CD1c-positive myeloid dendritic cell (primary cell): ENCODE measurements at regions not wholly inside any gene's neighbourhood (a gene's known extent, or its start where the extent isn't known, plus 50 kb on each side); places are given as distances from the start of the nearest gene placed in this dataset.

Experiments used
- DNase-seq: peaks from one replicate; pipeline ENCODE4 v3.0.0-alpha.2; 2016; ENCODE audit errors: extremely low spot score

DNA sequence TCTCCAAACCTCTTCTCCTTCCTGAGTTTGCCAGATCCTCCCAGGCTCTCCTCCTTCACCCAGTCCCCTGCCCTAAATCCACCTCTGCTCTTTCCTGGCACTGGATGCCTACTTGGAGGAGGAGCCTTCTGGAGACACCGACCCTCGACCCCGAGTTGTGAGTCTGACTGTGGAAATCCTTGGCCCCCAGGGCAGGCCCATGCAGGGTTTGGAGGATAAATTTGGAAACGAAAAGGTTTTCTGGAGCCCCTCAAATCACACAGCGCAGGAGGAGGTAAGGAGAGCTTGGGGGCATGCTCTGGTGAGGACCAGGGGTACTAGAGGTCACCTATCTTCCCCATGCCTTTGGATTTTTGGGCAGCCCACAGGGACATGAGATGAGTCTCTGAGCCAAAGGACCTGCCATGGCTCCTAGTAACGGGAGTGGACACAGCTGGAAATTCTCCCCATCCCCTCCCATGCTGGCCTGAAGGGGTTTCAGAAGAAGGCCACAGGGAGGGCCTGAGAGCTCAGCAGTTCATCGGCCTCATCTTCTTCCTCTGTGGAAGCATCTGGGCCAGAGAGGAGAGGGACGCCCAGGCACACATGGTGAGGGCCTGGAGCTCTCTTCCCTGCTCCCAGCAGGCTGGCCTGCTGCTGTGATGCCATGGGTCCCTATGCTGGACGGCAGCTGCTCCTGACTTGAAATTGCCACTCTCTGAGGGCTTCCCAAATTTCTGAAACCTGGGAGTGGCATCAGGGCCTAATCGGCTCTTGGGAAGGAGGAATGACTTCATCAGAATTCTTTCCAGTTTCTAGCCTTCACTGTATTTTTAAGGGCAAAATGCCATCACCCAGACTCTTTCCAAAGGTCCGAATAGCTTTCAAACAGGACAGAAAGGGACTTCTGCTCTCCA lies 68.6 kb upstream of the ITGA11 start:
- DNase-seq, result no peak

DNA sequence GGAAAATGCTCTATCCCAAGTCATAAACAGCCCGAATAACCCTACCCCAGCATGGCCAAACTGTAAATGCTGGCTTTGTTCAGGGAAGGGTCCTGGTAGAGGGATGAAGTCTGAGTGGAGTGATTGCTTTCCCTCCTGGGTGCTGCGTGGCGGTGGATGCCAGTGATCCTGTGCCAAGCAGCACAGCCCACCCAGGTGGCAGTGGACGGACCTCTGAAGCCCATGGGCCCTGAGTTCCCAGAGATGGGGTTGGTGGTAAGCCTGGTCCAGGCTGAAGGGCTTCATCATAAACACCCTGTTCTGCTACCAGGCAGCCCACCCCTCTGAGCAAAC lies 69.3 kb upstream of the ITGA11 start:
- no peak for DNase-seq

DNA sequence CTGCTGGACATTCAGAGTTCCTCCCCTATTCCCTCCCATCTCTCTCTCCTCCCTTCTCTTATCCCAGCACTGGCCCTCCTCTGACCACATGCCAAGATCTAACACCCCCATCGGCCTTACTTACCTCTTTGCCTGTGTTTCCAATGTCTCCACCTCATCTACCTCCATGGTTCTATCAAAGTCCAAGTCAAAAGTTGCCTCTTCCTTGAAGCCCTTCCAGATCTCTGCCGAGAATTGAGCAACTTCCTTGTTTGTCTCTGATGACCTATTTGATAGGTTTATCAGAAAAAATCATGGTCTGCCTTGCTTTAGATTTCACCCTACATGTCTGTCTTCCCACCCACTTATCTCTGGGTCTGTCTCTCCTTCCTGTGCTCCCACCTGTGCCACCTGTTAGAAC lies 69.7 kb upstream of the ITGA11 start:
- DNase-seq, result no peak

DNA sequence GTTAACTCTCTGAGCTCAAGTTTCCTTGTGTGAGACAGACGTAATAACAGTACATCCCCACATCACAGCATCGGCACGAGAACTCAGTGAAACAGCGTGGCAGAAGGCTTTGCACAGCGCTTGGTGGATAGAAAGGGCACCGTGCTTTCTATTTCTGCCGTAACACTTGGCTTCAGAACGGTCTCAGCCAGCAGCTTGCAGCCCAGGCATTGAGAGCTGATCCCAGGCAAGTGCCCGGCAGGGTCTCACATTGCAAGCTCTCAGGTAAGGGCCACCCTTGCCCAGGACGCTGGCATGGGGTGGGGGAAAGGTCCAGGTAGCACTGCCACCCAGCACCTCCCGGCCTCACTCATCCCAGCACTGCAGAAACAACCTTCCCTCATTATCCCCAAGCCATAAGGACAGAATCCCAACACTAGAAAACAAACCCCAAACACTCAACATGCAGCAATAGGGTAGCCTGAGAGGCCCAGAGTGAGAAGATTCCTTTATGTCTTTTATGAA lies 70.5 kb upstream of the ITGA11 start:
- DNase-seq, result no peak

DNA sequence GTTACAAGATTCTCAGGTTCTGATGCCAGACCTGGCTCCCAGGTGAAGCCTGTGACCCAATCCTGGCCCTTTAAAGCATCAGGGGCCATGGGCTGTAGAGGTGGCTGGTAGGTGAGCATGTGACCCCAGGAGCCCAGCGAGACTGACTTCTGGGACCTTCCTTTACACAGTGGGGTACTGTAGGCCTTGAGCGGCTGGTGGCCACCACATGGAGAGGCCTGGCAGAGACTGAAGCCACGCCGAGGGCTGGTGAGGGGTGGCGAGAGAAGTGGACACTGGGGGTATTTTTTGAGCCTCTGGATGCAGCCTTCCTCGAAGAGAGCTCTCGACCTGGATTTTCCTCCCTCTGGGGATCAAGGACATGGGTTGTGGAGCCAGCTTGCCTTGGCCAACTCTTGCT lies 71.2 kb upstream of the ITGA11 start:
- DNase-seq, result no peak

DNA sequence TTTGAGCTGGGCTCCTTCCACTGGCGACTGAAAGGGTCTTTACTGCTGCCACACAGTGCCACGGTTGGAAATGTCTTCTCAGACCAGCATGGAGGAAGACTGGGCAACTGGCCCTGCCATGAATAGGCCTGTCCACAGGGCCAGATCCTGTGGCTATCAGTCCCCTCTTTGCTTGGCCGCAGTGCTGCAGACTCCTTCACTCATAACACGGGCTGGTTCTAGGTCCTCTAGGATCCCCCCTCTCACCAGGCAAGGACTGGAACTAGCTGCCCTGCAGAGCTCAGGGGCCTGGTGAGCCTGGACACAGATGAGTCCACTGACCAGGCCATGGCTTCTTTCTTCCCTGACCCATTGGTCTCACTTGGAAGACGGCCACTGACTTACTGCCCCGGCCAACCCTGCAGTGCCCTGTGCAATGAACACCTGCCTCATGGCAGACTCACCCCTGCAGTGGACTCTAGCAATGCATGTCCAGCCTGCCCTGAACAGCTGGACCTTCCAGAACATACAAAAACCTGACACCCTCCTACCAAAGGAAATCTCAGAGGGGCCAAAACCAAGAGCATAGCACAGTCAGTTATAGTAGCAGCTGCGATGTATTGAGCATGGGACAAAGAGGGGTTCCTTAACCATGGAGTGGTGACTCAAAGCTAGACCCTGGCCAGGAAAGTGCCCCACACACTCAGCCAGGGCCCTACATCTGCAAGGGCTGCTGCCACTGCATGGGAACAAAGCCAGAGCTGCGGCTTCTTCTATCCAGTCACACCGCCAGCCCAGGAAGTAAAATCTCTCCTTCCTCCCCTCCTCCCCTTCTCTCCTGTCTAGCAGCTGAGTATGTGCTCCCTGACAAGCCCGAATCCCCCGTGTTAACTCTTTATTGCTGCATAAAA lies 72.1 kb upstream of the ITGA11 start:
- DNase-seq, result no peak

DNA sequence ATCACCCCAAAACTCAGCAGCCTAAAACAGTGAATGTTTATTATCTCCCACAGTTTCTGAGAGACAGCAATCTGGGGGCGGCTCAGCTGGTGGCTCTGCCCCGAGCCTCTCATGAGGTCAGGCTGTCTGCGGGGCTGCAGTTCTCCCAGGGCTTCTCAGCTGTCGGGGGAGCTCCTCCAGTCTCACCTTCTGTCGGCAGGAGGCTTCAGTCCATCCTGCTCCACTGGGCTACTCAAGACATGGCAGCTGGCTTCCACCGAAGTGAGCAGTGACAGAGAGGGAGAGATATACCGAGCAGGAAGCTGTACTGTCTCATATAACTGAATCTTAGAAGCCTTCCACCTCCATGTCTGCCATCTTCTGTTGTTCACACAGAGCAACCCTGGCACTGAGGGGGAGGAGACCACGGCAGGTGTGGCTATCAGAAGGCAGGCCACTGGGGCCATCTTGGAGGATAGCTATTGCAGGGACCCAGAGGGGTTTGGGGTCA lies 72.8 kb upstream of the ITGA11 start:
- DNase-seq, result no peak

DNA sequence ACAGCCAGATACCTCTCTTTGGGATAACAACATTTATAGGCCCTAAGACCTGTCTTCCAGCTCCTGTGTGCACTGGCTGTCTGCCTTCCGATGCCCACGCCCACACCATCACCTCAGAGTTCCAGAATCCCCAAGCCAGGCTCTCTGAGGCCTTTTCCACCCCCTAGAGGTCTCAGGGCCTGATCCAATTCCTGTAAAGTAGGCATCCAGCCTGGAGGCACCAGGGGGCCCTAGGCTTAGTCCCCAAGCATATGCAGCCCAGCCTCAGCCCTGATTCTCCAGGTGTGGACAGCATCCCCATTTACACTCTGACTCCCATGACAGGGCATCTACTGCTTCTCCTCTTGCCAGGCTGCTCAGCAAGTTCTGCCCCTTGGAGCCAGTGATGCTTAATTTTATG lies 72.7 kb upstream of the CORO2B start:
- DNase-seq, result no peak

DNA sequence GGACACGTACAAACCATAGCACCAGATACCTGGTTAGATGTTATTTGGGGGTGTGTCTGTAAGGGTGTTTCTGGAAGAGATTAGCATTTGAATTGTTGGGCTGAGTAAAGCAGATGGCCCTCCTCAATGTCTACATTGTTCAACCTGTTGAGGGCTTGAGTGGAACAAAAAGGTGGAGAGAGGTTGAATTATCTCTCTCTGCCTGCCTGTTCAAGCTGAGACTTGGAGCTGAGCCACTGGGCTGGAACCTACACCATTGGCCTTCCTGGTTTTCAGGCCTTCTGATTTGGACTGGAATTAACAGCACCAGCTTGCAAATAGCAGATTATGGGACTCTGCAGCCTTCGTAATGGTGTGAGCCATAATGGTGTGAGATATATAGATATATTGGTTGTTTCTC lies 71.3 kb upstream of the CORO2B start:
- no peak for DNase-seq

DNA sequence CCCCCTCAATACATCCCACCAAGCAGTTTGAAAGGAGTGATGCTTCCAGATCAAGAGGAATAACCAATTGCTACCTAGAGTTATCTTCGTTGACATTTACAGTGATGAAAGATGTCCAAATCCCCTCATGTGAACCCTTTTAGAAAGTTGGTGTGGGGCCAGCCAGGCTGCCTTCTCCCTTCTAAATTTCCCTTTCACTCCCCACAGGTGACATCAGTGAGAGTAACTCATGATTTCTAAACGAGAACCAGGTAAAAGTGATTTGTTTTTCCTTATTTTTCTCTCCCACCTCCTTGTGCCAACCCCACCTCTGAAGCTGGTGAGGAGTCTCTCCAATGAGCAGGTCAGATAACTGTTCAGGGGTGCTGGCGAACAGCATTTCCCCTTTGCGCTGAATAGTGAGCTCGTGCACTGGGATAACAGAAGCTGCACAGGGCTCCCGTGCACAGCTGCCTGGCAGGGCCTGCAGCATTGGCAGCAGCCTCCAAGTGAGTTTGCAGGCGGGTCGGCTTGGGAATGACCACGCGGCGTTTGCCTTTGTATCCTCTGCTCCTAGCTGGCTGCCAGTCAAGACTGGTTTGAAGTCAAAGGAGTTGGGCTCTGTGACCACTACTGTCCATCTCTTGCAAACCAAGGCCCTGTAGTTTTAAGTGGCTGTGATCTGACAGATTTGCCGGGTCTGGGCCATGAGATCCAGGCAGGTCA lies 70.2 kb upstream of the CORO2B start:
- no peak for DNase-seq

DNA sequence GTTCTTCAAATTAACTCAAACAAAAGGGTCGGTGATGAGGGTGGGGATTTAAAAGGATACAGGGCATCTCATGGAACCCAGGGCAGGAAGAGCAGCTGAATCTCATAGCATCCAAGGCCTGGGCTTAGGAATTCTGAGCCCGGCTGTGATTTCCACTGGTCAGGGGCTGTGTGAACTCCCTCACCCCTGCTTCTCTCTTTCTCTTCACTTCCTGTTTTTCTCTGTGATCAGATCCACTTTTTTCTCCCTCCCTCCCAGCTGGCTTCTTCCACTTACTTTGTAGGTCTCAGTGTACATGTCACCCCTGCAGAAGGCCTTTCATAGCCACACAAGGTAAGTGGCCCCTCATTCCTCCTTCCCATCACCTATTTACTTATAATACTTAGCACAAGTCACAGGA lies 68.2 kb upstream of the CORO2B start:
- DNase-seq, result no peak

DNA sequence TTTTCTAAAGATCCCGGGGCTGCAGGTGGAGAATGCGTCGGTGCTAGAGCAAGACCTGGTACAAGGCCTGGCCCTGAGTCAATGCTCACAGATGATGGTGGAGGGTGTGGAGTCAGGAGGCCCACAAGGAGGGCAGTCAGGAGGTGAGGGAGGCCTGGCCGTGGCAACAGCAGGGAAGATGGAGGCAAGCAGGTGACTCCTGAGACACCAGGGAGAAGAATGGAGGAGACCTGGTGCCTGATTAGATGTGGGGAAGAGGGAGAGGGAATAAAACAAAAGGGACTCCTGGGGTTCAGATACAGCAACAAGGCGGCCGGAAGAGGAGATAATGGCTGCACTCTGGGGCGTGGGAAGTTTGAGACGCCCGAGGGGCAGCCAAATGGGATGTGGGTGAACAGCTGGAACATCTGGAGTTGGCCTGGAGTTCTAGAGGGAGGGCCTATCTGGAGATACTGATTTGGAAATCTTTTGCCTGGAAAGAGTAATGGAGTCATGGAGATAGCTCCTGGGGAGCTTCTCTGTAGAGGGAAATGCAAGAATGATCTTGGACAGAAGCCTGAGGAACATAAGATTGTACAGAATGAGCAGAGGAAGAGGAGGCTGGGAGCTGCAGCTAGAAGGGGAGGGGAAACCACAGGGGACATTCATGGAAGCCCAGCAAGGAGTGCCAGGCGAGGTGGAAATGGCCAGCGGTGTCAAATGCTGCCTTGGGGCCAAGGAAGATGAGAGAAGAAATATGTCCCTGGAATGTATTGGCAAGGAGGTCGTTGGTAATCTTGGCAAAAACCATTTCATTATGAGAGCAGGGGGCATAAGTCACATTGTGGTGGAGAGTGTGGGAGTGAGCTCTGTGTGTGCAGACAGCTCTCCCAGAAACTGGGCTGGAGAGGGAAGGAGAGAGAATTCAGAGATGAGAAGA lies 67.5 kb upstream of the CORO2B start:
- no peak for DNase-seq

DNA sequence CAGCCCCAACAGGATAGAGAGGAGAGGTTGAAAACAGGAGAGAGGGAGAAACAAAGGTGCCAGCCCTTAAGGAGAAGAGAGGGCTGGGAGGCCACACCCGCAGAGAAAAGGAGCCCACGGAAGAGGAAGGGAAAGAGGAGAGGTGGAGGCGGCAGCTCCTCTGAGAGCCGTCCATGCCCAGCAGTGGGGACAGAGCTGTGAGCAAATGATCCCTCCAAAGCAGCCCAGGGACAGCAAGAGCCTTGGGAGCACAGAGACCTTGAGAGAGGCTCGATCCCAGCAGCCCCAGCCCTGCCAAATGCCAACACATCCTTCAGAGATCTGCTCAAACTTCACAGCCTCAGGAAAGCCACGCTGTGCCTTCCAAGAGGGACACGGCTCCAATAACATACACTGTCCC lies 66.7 kb upstream of the CORO2B start:
- no peak for DNase-seq

DNA sequence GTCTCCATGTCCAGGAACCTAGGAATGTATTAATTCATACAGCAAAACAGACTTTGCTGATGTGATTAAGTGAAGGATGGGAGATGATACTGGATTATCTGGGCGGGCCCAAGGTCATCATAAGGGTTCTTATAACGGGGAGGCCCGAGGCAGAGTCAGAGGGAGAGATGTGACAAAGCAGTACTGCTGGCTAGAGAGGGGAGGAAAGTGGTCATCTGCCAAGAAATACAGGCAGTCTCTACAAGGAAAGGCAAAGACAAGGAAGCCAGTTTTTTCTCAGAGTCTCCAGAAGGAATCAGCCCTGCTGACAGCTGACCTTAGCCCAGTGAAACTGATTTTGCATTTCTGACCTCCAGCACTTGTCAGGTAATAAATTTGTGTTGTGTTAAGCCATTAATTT lies 66.2 kb upstream of the CORO2B start:
- no peak for DNase-seq

DNA sequence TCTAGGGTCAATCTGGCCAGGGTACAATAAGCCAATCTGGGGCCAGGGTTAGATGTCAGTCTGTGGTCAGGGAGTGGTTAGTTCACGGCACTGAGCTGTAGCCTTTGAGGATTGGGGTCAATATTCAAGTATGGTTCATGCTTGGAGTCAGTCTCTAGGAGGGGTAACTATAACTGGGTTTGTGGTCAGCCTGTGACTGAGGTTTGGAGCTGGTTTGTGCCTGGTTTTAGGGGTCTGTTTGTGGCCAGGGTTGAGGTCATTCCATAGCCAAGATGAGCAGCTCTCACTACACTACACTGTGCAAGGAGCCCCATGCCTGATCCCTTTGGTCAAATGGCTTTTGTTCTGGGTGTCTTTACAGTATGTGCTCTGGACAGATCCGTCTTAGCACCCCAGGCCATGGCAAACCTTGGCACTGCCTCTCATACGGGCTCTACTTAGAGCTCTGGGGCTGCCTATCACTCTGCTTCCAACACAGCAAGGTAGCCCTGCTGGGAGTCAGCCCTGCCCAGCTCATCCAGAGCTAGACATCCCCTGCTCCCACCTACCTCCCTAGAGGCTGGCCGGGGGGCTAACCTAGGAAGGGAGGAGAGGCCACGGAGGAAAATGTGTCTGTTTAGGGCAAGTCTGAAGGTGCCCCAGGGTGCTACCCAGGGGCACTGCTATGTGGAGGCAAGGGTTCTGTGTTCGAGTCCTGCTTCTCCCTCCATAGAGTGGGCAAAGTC lies 63.3 kb upstream of the CORO2B start:
- no peak for DNase-seq

DNA sequence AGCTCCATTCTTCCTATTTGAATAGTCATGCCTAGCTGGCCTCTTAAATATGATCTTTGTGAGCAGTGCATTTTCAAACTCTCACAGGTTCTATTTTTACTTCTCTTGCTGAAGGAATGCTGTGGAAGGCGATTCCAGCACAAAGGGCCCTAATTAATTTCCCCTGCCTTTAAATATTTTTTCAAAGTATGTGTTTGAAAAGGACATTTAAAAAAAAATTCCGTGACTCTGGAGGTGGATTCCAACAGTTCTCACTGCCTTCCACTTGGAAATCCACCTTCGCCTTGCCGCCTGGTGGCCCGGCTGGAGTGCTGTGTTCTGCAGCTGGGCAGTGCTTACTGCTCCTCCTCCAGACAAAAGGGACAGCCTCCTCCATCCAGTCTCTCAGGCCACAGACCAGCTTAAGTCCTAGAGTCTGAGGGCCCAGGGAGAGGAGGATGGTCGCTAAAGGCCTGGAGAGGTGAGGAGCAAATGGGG lies 61.5 kb upstream of the CORO2B start:
- no peak for DNase-seq

DNA sequence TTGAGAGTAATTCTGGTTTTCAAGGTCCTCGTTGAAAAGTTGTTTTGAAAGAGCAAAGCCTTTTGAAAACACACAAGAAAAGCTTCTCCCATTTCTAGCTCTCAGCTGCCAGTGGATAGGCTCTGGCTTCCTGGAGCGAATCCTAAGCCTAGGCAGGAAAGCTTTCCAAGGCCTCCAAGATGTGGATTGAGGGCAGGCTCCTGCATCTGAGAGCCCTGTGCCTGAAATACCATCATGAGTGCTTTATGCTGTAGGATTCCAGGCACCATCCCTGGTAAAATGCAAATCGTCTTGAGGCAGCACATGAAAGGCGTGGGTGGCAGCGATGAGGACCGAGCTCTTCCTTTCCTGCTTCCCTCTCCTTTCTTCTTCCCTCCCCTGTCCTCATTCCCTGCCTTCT lies 60.7 kb upstream of the CORO2B start:
- no peak for DNase-seq

DNA sequence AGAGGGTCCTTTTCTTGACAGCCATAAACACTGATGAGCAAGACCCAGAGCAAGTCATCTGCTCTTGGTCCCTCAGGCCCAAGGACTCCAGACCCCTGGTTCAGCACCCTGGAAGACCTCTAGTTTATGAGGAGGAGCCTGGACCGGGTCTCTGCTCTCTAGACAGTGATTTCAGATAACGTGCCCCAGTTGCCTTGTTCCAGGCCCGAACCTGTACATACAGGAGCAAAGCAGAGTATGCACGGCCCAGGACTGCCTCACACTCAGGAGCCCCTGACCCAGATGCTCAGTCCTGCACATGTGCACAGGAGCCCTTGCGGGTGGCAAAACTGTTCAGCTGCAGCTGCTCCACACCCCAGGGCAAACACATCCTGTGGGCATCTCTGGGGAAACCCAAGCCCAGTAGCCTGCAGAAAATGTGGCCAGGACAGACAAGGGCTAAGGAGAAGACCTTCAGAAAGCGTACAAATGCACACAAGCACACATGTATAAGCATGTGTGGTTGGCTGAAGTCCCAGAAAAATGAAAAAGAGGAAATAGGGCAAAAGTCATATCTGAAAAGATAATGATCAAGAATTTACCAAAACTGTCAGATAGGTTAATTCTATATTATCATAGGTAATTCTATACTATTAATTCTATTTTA lies 59.9 kb upstream of the CORO2B start:
- DNase-seq, result no peak

DNA sequence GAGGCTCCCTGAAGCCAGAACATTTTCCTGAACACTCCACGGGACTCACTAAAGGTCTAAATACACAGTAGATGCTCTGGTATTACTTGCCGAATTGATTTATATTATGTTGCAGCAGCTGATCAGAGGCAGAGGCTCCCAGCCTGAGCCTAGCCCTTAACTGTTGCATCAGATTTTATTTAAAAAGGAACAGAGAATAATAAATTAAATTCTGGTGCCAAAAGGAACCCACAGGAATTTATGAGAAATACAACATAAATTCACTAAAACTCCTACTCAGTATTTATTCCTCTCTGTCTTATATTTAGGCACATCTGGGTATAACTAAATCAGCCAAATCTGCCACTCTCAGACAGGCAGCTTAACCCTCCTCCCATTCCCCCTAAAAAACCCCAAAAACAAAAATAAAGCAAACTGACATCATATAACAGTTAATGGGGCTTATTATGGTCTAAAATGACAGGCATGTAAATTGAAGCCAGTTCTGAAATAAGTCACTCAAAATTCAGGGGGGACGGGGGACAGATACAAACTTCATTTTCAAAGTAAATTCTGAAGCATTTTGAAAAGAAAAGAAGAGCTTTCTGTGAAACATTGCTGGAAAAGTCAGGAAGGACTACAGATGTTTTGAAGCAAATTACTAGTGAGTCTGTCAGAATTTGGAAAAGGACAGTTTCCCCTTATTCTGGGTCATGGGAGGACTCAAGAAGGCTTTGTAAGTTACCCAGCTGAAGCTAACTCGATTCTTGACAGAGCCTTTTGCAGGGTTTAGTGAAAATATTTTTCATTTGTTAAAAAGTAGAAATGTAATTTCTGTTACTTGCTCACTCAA lies 53.8 kb upstream of the CORO2B start:
- no peak for DNase-seq
